ENCODE measurements at regions not wholly inside any gene's neighbourhood (a gene's known extent, or its start where the extent isn't known, plus 50 kb on each side); places are given as distances from the start of the nearest gene placed in this dataset.
"Not testable (repeated sequence)": the region's sequence is repeated elsewhere in the genome, so short reads cannot be mapped to it uniquely, and the experiment has no call there.

GRCh38 chr14:41482861-41483260 is 123.8 kb upstream of the LRFN5 start:
- TF ChIP-seq, protein P1, sequence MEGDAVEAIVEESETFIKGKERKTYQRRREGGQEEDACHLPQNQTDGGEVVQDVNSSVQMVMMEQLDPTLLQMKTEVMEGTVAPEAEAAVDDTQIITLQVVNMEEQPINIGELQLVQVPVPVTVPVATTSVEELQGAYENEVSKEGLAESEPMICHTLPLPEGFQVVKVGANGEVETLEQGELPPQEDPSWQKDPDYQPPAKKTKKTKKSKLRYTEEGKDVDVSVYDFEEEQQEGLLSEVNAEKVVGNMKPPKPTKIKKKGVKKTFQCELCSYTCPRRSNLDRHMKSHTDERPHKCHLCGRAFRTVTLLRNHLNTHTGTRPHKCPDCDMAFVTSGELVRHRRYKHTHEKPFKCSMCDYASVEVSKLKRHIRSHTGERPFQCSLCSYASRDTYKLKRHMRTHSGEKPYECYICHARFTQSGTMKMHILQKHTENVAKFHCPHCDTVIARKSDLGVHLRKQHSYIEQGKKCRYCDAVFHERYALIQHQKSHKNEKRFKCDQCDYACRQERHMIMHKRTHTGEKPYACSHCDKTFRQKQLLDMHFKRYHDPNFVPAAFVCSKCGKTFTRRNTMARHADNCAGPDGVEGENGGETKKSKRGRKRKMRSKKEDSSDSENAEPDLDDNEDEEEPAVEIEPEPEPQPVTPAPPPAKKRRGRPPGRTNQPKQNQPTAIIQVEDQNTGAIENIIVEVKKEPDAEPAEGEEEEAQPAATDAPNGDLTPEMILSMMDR (IDR thresholded peaks at IDR 0.05; ENCODE audit: control extremely low read depth, extremely low read depth, low read depth, missing control alignments): no peak
- ChIA-PET CTCF (no interaction called here), POLR2A (no interaction called here)

GRCh38 chr14:41476526-41476925 is 130.2 kb upstream of the LRFN5 start:
- POLR2A ChIA-PET: no interaction called here
- TF ChIP-seq, protein P1 (IDR thresholded peaks at IDR 0.05; ENCODE audit: control extremely low read depth, extremely low read depth, low read depth, missing control alignments): no peak
- DNase-seq (ENCODE audit: extremely low spot score): no peak
- CTCF ChIA-PET: no interaction called here

More at GRCh38 chr14:41482861-41483260, 123.8 kb upstream of the LRFN5 start:
- no peak for DNase-seq (ENCODE audit: extremely low spot score)

- TF ChIP-seq, protein P1 (IDR thresholded peaks at IDR 0.05; ENCODE audit: control extremely low read depth, extremely low read depth, low read depth, missing control alignments): no peak
- ChIA-PET POLR2A (no interaction called here), CTCF (no interaction called here)
- DNase-seq (ENCODE audit: extremely low spot score): no peak
These were observed 145.3 kb upstream of the LRFN5 start for GRCh38 chr14:41461380-41461779.

DNA sequence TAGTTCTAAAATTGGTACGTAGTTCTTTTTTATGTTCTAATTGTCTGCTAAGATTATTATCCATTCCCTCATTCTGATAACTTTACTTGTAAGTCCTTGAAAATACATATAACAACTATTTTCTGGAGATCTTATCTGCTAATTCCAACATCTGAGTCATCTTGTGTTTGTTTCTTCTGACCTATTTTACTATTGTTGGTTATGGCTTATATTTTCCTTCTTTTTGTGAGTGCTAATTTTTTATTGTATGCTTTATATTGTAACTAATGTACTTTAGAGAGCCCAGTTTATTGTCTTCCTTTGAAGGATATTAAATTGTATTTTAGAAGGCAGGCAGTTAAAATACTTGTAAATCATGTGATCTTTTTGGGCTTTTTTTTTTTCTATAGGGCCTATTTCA is 149.3 kb upstream of the LRFN5 start:
- no peak for DNase-seq (ENCODE audit: extremely low spot score)
- ChIA-PET CTCF (no interaction called here), POLR2A (no interaction called here)
- TF ChIP-seq, protein P1 (IDR thresholded peaks at IDR 0.05; ENCODE audit: control extremely low read depth, extremely low read depth, low read depth, missing control alignments): no peak

DNA sequence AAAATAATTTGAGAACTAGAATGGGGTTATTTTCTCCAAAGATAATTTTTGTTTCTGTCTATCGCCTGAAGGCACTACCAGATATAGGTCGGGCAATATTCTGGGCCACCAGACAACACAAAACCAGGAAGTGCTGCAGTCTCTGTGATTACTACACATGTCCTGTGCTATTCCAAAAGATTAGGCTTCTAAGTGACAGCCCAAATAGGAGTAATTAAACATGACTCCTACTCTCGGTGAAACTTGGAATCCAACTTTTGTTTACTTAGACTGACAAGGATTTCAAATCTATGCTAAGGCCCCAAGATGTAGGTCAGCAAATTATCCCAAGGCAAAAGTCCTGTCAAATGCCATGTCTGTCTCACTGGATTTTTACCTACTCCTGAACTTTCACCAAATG is 157.6 kb upstream of the LRFN5 start:
- TF ChIP-seq, protein P1 (IDR thresholded peaks at IDR 0.05; ENCODE audit: control extremely low read depth, extremely low read depth, low read depth, missing control alignments): no peak
- ChIA-PET POLR2A (no interaction called here), CTCF (interaction anchor here (1.2 kb wide), 1 partner anchor 13 kb away, joined by 3 read pairs; no protein-coding TSS in a partner anchor)
- DNase-seq (ENCODE audit: extremely low spot score): no peak

DNA sequence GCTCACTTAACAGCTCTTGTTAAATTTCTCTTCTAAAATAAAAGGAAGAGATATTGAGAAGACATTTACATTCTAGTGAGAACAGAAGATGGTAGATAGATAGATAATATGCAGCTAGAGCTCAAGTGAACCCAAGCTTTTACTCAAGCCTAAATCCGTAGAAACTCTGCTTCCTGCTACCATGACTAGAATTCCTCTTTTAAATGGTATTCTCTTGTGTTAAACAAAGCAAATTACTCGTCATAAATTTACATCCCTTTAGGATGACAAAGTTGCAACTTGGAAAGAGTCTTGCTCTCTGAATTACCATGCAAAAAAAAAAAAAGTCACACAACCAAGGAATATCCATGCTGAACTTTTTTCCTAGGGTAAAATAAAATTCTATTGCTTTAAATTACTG is 160.7 kb upstream of the LRFN5 start:
- ChIA-PET POLR2A (no interaction called here), CTCF (interaction anchor here (1.8 kb wide), 1 partner anchor 31 kb away, joined by 6 read pairs; no protein-coding TSS in a partner anchor)
- no peak for DNase-seq (ENCODE audit: extremely low spot score)
- TF ChIP-seq, protein P1 (IDR thresholded peaks at IDR 0.05; ENCODE audit: control extremely low read depth, extremely low read depth, low read depth, missing control alignments): no peak

DNA sequence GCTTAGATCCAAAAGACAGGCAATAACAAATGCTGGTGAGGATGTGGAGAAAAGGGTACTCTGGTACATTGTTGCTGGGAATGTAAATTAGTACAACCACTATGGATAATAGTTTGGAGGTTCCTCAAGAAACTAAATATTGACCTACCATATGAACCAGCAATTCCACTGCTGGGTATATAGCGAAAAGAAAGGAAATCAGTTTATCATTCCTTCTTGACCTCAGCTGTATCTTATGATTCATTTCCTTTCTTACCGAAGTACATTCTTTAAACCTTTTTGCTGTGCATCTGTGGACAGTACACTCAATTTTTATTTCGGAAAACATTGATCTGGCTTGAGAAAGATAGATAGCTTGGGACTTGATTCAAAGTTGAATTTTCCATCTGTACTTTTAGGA is 183.2 kb upstream of the LRFN5 start:
- ChIA-PET CTCF (no interaction called here), POLR2A (no interaction called here)
- TF ChIP-seq, protein P1 (IDR thresholded peaks at IDR 0.05; ENCODE audit: control extremely low read depth, extremely low read depth, low read depth, missing control alignments): no peak
- no peak for DNase-seq (ENCODE audit: extremely low spot score)

- CTCF ChIA-PET; DNase-seq (ENCODE audit: extremely low spot score); POLR2A ChIA-PET: not testable (repeated sequence)
These were observed 185.4 kb upstream of the LRFN5 start for GRCh38 chr14:41421308-41421707.
